SK-N-SH (cell line): ENCODE measurements at regions not wholly inside any gene's neighbourhood (a gene's known extent, or its start where the extent isn't known, plus 50 kb on each side); places are given as distances from the start of the nearest gene placed in this dataset.
A peak's percentile ranks its signal among the peaks of the same experiment; 100 is the strongest.

Source experiments
- ELF1 ChIP-seq: IDR thresholded peaks from 2 replicates; pipeline ENCODE4 v1.4.0; 2012
- EP300 ChIP-seq, 2 experiments: IDR thresholded peaks; 2 replicates each; pipeline versions ENCODE4 v1.4.0 to v1.6.1; 2012; ENCODE audit warnings: borderline replicate concordance in 1 of 2, low read depth in 1 of 2, low read length in 1 of 2
- FOSL2 ChIP-seq: IDR thresholded peaks from 2 replicates; pipeline ENCODE4 v1.4.0; 2012; ENCODE audit warnings: low read depth, mild to moderate bottlenecking, moderate library complexity, borderline replicate concordance
- JUND ChIP-seq: IDR thresholded peaks from 2 replicates; pipeline ENCODE4 v1.4.0; 2012
- PBX3 ChIP-seq: IDR thresholded peaks from 2 replicates; pipeline ENCODE4; 2012
- POLR2AphosphoS5 ChIP-seq: IDR thresholded peaks from 2 replicates; pipeline ENCODE4 v1.6.1; 2012; ENCODE audit warnings: low read depth, low read length
- TAF1 ChIP-seq: IDR thresholded peaks from 2 replicates; pipeline ENCODE4 v1.6.1; 2012; ENCODE audit warnings: low read depth, mild to moderate bottlenecking, low read length, moderate library complexity, borderline replicate concordance
- TF ChIP-seq, protein P1 (sequence below): fragments of 200-600 bp; sonication (generic); IDR thresholded peaks from 2 replicates; pipeline ENCODE4 v1.6.1; 2017; ENCODE audit warnings: antibody characterized with exemption, mild to moderate bottlenecking, moderate library complexity
- TF ChIP-seq, protein P2 (sequence below): IDR thresholded peaks from 2 replicates; pipeline ENCODE4 v1.4.0; 2012; ENCODE audit warnings: low read depth
- TF ChIP-seq, protein P3 (sequence below): IDR thresholded peaks from 2 replicates; pipeline ENCODE4 v1.6.1; 2012; ENCODE audit warnings: mild to moderate bottlenecking, low read depth, low read length, moderate library complexity

GRCh38 chr1:238558156-238558555 is 667.4 kb upstream of the ZP4 start:
- TF ChIP-seq, protein P1, sequence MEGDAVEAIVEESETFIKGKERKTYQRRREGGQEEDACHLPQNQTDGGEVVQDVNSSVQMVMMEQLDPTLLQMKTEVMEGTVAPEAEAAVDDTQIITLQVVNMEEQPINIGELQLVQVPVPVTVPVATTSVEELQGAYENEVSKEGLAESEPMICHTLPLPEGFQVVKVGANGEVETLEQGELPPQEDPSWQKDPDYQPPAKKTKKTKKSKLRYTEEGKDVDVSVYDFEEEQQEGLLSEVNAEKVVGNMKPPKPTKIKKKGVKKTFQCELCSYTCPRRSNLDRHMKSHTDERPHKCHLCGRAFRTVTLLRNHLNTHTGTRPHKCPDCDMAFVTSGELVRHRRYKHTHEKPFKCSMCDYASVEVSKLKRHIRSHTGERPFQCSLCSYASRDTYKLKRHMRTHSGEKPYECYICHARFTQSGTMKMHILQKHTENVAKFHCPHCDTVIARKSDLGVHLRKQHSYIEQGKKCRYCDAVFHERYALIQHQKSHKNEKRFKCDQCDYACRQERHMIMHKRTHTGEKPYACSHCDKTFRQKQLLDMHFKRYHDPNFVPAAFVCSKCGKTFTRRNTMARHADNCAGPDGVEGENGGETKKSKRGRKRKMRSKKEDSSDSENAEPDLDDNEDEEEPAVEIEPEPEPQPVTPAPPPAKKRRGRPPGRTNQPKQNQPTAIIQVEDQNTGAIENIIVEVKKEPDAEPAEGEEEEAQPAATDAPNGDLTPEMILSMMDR: no peak
- TF ChIP-seq, protein P2, sequence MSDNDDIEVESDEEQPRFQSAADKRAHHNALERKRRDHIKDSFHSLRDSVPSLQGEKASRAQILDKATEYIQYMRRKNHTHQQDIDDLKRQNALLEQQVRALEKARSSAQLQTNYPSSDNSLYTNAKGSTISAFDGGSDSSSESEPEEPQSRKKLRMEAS: no peak
- TF ChIP-seq ELF1: no peak
- no peak for TF ChIP-seq TAF1
- peak in 1 of 2 experiments; percentile 19; a peak in 1 of 4 replicates for TF ChIP-seq EP300 (IDR thresholded peaks at IDR 0.05; ENCODE audit: borderline replicate concordance in 1 of 2, low read depth in 1 of 2, low read length in 1 of 2)
- 0 out of 2 replicates have a peak, but pooled peaks have one; percentile 5 for TF ChIP-seq JUND
- TF ChIP-seq, protein P3, sequence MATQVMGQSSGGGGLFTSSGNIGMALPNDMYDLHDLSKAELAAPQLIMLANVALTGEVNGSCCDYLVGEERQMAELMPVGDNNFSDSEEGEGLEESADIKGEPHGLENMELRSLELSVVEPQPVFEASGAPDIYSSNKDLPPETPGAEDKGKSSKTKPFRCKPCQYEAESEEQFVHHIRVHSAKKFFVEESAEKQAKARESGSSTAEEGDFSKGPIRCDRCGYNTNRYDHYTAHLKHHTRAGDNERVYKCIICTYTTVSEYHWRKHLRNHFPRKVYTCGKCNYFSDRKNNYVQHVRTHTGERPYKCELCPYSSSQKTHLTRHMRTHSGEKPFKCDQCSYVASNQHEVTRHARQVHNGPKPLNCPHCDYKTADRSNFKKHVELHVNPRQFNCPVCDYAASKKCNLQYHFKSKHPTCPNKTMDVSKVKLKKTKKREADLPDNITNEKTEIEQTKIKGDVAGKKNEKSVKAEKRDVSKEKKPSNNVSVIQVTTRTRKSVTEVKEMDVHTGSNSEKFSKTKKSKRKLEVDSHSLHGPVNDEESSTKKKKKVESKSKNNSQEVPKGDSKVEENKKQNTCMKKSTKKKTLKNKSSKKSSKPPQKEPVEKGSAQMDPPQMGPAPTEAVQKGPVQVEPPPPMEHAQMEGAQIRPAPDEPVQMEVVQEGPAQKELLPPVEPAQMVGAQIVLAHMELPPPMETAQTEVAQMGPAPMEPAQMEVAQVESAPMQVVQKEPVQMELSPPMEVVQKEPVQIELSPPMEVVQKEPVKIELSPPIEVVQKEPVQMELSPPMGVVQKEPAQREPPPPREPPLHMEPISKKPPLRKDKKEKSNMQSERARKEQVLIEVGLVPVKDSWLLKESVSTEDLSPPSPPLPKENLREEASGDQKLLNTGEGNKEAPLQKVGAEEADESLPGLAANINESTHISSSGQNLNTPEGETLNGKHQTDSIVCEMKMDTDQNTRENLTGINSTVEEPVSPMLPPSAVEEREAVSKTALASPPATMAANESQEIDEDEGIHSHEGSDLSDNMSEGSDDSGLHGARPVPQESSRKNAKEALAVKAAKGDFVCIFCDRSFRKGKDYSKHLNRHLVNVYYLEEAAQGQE: no peak
- no peak for TF ChIP-seq POLR2AphosphoS5
- TF ChIP-seq FOSL2: 0 out of 2 replicates have a peak, but pooled peaks have one; percentile 13
- no peak for TF ChIP-seq PBX3
